MG63 (cell line): ENCODE measurements at regions not wholly inside any gene's neighbourhood (a gene's known extent, or its start where the extent isn't known, plus 50 kb on each side); places are given as distances from the start of the nearest gene placed in this dataset.

ENCODE experiments used
- DNase-seq: peaks from one replicate; pipeline ENCODE4 v3.0.0-alpha.2; 2020
- H3K27me3 ChIP-seq: fragments of 250-450 bp; sonication (Bioruptor Pico); 2 replicates; pipeline ENCODE4 v1.5.1; 2020; ENCODE audit warnings: mild to moderate bottlenecking, moderate library complexity
- H3K36me3 ChIP-seq: fragments of 250-450 bp; sonication (Bioruptor Pico); 2 replicates; pipeline ENCODE4 v1.5.1; 2020; ENCODE audit warnings: mild to moderate bottlenecking, moderate library complexity
- H3K4me3 ChIP-seq: fragments of 250-450 bp; sonication (Bioruptor Pico); 2 replicates; pipeline ENCODE4 v1.5.1; 2020; ENCODE audit warnings: mild to moderate bottlenecking, moderate library complexity
- H3K9me3 ChIP-seq: fragments of 250-450 bp; sonication (Bioruptor Pico); 2 replicates; pipeline ENCODE4 v1.5.1; 2020; ENCODE audit warnings: mild to moderate bottlenecking, moderate library complexity

DNA sequence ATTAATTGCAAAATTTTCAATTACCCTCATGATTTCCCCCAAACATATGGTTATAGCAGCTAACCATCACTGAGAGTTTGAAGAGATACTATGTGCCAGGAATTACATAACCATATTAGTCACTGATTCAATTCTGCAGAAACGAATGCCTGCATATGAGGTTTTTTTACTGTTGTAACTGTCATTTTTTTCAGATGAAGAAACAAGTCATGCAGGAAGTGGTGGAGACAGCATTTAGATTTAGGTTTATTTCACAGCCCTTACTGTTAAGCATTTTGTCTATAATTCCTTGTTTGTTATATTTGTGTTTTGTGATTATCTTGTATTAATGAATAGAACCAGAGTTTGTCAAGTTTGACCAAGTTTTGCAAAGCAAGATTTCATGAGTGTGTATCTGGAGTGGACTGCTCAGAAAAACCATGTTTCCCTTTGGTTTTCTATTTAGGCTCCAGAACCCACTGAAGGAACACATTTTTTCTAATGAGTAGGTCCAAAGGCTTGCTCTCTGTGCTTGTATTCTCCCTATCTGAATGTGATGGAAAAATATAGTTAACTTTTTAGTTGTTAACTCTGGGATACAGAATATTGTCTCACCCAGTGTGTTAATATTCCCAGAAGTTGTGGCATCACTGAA, 308.5 kb upstream of the ADAMTS5 start:
- H3K36me3 ChIP-seq, result peaks cover 3% of the 10 kb centered on the region; the same call in 1 of the 2 replicates
- DNase-seq, result no peak
- no peaks in the 10 kb centered on the region for H3K27me3 ChIP-seq
- H3K4me3 ChIP-seq, result no peak overlapping the region
- no peaks in the 10 kb centered on the region; the same call in 1 of the 2 replicates for H3K9me3 ChIP-seq

DNA sequence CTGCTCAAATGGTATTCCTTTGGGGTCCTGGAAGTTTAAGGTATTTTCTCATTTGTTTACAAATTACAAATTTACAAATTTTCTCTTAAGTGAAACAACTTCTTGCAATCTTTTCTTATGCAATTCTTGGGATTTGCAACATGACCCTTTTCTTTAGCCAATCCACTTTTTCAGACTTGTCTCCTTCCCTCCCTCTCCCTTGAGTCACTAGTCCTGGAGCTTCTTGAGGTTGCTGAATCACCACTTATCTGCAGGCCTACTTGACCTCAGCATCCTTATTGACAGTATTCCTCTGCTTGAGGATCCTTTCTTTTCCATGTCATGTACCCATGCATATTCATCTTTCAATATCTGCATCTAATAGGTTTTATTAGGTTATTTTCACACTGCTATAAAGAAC, 302.8 kb upstream of the ADAMTS5 start:
- H3K4me3 ChIP-seq, result no peak overlapping the region
- peaks cover 3% of the 10 kb centered on the region; the same call in 1 of the 2 replicates for H3K36me3 ChIP-seq
- no peaks in the 10 kb centered on the region for H3K27me3 ChIP-seq
- DNase-seq, result peak; percentile 38
- no peaks in the 10 kb centered on the region for H3K9me3 ChIP-seq

DNA sequence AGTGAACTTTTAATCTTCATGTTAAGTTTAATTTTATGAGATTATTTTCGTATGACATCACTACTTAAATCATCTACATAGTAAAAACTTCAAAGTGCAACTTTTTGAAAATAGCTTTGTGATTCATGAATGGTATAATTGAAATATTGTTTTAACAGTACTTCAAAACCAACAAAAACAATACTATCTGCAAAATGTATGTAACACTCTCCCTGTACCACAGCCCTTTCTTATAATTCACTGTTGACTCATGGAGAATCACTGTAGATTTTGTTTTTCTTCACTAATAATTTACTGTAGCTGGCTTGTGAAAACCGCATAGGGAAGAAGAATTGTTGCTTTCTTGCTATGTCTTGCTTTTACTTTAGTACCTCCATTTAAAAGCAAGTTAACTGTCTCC, 301.4 kb upstream of the ADAMTS5 start:
- peaks cover 3% of the 10 kb centered on the region; the same call in 1 of the 2 replicates for H3K36me3 ChIP-seq
- no peak for DNase-seq
- no peak overlapping the region for H3K4me3 ChIP-seq
- no peaks in the 10 kb centered on the region for H3K27me3 ChIP-seq
- no peaks in the 10 kb centered on the region for H3K9me3 ChIP-seq

DNA sequence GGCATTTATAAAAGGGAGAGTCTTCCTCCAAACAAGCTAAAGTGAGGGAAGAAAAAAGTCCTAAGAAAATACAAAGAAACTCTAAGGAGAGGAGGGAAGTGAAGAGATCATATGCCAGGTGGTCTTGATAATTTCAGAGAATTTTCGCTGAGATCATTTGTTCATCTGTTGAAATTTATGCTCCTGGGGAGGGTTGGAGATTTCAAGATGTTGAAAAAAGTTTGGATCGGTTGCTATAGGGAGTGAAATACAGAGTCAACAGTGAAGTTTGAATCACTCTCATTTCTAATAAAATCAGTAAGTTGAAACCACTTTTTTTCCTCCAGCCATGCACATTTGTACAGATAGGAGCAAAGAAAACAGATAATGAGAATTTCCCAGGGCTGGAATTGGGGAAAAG, 299.1 kb upstream of the ADAMTS5 start:
- H3K4me3 ChIP-seq, result no peak overlapping the region
- DNase-seq, result no peak
- H3K36me3 ChIP-seq, result no peaks in the 10 kb centered on the region
- H3K9me3 ChIP-seq, result no peaks in the 10 kb centered on the region
- no peaks in the 10 kb centered on the region for H3K27me3 ChIP-seq

DNA sequence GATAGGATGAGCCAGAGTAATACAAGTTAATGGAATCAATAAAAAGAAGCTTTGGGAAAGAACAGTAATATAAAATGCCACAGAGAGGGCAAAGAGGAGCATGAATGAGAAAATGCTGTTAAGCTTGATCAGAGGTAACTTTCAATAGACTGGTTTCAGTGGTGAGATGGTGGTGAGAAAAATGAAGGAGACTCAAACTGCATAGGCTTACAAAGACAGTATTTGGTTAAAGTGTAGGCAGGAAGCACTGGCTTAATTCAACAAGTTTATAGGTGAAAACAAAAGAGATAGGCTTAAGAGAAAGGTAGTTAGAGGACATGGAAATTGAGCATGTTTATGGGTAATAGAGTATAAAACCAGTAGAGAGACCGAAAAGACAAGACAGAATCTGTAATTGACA, 298.6 kb upstream of the ADAMTS5 start:
- Histone ChIP-seq H3K27me3 (no peaks in the 10 kb centered on the region), H3K36me3 (no peaks in the 10 kb centered on the region)
- DNase-seq, result no peak

DNA sequence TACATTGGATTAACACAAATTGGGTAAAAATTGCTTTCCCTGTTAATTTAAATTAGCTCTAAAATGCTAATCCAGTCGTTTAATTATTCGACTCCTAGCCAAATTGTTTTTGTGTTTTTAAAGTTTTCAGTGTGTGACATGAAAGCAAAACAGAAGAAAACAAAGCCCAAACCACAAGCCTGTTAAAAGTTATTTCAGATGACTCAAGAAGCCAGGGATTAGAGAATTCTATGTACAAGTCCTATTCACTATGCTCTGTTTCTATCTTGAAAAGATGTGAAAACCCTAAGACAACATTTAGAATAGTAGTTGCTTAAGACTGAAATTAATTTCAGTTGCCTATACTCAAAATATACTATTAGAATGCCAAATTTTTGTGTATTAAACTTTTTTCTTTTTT, 294.8 kb upstream of the ADAMTS5 start:
- DNase-seq, result no peak

More for the DNA sequence above, 298.6 kb upstream of the ADAMTS5 start:
- Histone ChIP-seq H3K9me3 (no peaks in the 10 kb centered on the region), H3K4me3 (no peak overlapping the region)

DNA sequence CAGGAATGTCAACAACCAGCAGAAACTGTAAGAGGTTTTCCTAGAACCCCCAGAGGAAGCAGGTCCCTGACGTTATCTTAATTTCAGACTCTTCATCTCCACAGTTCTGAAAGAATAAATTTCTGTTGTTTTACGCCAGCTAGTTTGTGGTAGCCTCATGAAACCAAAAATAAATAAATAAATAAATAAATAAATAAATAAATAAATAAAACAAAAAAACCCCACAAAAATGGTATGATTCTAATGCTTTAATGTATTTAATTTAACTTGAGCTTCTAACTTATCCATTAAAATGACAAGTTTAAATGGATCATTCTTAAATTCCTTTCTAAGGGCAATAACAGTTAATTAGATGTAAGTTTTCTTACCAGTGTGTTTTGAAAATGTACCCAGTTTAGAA, 293.8 kb upstream of the ADAMTS5 start:
- Histone ChIP-seq H3K36me3 (no peaks in the 10 kb centered on the region), H3K9me3 (no peaks in the 10 kb centered on the region), H3K4me3 (no peak overlapping the region), H3K27me3 (no peaks in the 10 kb centered on the region)
- DNase-seq, result no peak

More for the DNA sequence above, 294.8 kb upstream of the ADAMTS5 start:
- Histone ChIP-seq H3K36me3 (no peaks in the 10 kb centered on the region), H3K27me3 (no peaks in the 10 kb centered on the region), H3K4me3 (no peak overlapping the region), H3K9me3 (no peaks in the 10 kb centered on the region)

DNA sequence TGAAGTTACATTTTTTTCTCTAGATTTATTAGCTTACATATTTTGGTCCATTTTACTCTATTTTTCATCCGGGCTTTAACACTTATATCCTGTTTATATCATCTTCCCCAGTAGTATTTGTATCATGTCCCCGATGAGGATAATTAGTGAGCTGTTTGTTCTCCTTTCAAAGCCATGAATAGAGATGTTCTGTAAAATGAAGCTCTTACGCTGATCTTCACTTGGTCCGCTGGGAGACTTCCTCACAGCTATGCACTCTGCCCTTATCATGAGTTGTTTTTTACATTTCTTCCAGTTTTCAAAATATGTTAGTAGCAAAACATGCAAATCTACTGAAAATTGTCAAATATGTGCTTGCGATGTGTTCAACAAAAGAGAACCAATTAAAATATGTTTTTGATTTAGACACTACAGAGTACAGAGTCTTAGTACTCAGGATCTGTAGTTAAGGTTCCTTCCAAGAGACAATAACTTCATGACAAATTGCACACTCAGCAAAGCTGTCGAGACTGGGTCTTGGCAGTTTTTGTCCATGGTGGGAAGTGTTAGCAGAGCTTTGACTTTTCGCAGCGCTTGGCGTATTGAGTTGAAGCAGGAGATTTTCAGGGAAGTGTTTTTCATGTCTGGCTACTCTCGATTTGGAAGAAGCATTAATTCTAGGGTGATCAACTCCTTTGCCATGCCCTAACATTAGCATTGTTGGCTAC, 292.0 kb upstream of the ADAMTS5 start:
- Histone ChIP-seq H3K9me3 (no peaks in the 10 kb centered on the region), H3K4me3 (no peak overlapping the region), H3K36me3 (no peaks in the 10 kb centered on the region), H3K27me3 (no peaks in the 10 kb centered on the region)
- no peak for DNase-seq

DNA sequence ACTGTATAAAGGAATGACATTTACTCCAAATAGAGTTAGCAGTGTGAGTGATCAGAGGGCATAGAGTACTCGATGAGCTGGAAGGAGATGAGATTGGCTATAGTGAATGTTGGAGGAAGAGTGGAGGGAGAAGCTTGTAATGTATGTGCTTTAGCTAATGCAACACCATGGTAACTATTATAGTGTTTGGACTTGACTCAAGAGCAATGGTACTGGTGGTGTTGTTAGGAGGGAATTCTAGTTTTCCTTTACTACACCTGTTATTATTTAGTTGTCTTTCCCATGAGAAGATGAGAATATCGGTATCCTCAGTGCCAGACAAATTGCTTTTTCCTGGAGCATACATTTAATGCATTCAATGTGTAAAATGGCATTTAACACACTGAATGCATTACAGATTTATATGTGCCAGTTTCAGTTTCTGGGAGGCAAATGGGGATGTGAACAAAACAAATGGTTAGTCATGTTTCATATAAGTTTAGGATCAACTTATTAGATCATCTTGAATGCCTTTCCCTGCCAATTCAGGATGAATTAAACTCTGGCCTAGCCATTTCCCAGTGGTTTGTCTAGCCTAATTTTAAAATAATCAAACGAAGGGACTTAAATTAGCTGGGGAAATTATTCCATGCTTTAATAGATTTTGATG, 291.1 kb upstream of the ADAMTS5 start:
- no peaks in the 10 kb centered on the region for H3K36me3 ChIP-seq
- no peaks in the 10 kb centered on the region for H3K9me3 ChIP-seq
- no peak overlapping the region for H3K4me3 ChIP-seq
- DNase-seq, result no peak
- no peaks in the 10 kb centered on the region for H3K27me3 ChIP-seq

DNA sequence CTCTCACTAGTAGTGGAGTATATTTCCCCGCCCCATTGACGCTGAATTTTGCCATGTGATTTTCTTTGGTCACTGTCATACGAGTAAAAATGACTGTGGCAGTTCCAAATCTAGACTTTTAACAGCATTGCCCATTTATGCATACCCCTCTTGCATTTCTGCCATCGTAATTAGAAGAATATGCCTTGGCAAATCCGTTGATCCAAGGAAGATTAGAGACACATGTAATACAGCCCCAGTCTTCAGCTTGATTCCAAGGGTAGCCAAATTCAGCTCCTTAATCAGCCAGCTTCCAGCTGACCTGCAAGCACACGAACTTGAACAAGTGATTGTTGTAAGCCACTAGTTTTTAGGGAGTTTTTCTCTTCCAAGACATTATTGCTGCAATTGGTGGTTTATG, 290.3 kb upstream of the ADAMTS5 start:
- DNase-seq, result no peak
- 0 out of 2 replicates have a peak, but pooled peaks cover 2% of the 10 kb centered on the region for H3K9me3 ChIP-seq
- no peaks in the 10 kb centered on the region for H3K27me3 ChIP-seq
- no peaks in the 10 kb centered on the region for H3K36me3 ChIP-seq
- H3K4me3 ChIP-seq, result no peak overlapping the region

DNA sequence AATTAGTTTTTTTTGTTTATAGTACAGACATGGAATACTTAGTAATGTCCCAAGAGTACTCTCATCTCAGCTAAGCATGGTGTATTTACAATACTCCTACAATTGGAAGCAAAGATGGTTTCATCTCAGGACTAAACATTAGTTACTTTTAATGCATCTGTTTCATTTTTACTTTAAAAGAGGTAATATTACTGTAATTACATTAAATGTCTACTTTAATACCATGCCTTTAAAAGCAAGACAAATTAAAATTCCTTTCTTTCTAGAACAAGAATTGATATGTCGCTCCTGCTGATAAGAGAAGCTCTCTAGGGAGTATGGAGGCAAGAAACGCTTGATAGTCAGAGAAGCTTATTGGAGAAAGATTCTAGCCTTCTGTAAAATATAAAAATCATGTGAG, 284.9 kb upstream of the ADAMTS5 start:
- no peak overlapping the region for H3K4me3 ChIP-seq
- no peaks in the 10 kb centered on the region for H3K27me3 ChIP-seq
- H3K36me3 ChIP-seq, result no peaks in the 10 kb centered on the region
- 0 out of 2 replicates have a peak, but pooled peaks cover 2% of the 10 kb centered on the region for H3K9me3 ChIP-seq
- DNase-seq, result no peak

DNA sequence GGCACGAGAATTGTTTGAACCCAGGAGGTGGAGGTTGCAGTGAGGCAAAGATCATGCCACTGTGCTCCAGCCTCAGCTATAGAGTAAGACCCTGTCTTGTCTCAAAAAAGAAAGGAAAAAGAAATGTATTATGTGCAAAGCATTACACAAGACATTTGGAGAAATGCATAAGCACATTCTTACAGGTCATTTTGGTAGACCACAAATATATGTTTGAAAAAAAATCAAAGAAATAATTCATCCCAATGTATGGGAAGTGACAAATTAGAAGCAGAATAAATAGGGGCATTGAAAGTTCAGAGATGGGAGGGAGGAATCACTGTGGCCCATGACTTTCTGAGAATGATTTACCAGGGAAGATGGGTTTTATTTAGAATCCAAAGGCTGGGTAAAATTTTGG, 283.5 kb upstream of the ADAMTS5 start:
- Histone ChIP-seq H3K4me3 (no peak overlapping the region), H3K36me3 (no peaks in the 10 kb centered on the region), H3K9me3 (0 out of 2 replicates have a peak, but pooled peaks cover 2% of the 10 kb centered on the region), H3K27me3 (no peaks in the 10 kb centered on the region)
- no peak for DNase-seq

DNA sequence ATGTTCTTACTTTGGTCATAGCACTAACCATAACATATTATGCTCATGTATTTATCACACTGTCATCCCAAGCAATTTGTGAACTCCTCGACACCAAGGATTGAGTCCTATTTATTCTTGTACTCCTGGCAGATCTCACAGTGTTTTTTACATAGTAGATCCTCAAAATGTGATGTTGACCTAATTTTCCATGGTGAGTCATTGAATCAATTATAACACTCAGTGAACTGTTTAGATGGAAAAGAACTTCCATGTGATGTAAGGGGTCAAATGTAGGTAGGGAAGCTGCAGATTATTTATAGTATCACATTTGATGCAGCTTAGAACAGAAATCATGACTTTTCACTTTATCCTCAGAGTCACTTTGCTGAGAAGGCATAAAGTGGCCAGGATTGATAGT, 281.9 kb upstream of the ADAMTS5 start:
- no peaks in the 10 kb centered on the region for H3K27me3 ChIP-seq

DNA sequence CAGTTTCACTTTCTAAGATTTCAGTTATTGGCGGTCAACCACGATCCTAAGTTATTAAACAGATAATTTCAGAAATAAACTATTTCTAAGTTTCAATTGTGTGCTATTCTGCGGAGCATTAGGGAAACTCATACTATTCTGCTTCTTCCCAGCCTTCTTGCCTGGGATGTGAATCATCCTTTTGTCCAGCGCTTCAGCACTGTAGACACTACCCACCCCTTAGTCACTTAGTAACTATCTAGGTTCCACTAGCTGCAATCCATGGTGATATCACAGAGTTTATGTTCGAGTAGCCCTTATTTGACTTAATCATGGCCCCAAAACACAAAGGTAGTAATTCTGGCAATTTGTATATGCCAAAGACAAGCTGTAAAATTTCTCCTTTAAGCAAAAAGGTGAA, 279.9 kb upstream of the ADAMTS5 start:
- DNase-seq, result no peak
- Histone ChIP-seq H3K27me3 (no peaks in the 10 kb centered on the region), H3K9me3 (no peaks in the 10 kb centered on the region), H3K4me3 (no peak overlapping the region), H3K36me3 (no peaks in the 10 kb centered on the region)

More for the DNA sequence above, 281.9 kb upstream of the ADAMTS5 start:
- no peak overlapping the region for H3K4me3 ChIP-seq
- H3K9me3 ChIP-seq, result 0 out of 2 replicates have a peak, but pooled peaks cover 2% of the 10 kb centered on the region
- DNase-seq, result no peak
- no peaks in the 10 kb centered on the region for H3K36me3 ChIP-seq

DNA sequence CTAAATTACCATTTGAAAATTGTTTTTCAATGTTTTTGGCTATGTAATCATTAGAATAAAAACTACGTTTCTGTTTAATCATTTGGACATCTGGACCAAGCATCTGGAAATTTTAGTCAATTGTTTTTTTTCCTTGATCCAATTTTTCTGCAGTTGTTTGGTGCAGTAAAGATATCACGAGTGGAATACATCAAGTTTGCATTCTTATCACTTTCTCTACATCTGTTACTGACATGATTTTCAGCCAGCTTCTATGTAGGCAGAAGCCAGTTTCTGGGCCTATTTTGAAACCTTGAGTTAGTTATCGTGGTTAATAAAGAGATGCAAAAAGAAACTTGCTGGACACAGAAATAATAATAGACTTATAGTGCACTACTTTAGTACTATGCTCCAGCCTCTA, 277.9 kb upstream of the ADAMTS5 start:
- H3K36me3 ChIP-seq, result no peaks in the 10 kb centered on the region
- H3K27me3 ChIP-seq, result no peaks in the 10 kb centered on the region
- no peak for DNase-seq
- no peak overlapping the region for H3K4me3 ChIP-seq
- H3K9me3 ChIP-seq, result no peaks in the 10 kb centered on the region

DNA sequence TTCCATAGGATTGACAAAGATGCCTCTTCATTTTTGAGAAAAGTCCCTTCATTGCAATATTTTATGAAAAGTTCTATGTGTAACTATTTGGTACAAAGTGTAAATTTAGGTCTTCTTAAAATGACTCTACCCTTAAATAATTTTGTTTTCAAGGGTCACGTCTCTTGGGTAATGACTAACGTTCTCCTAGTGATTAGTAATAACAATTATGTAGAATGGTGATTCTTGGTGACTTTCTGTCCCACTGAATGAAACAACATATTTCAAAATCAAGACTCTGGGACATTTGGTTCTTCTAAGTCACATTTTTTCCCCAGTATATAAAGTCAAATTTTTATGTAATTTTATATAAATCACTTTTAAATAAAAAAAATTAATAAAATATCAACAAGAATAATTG, 277.5 kb upstream of the ADAMTS5 start:
- H3K27me3 ChIP-seq, result no peaks in the 10 kb centered on the region
- DNase-seq, result no peak

DNA sequence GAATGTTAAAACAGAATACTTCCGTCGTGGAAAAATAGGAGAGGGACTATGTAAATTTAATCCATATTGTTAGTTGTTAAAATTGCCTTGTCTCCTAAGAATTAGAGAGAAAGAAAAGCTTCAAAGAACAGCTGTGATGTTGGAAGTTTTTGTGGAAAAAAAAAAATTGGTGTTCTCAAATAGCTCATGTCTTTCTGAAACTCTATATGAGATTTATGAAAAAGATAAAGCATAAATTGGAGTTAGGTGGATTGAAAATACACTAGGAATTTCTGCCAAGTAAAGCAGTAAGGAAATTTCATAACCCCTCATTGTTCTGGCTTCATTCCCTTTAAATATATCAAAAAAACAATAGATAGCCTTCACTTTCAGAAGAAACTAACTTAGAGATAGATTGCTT, 274.0 kb upstream of the ADAMTS5 start:
- no peaks in the 10 kb centered on the region for H3K27me3 ChIP-seq

More for the DNA sequence above, 277.5 kb upstream of the ADAMTS5 start:
- no peaks in the 10 kb centered on the region for H3K36me3 ChIP-seq
- no peak overlapping the region for H3K4me3 ChIP-seq
- H3K9me3 ChIP-seq, result no peaks in the 10 kb centered on the region

More for the DNA sequence above, 274.0 kb upstream of the ADAMTS5 start:
- Histone ChIP-seq H3K9me3 (no peaks in the 10 kb centered on the region), H3K36me3 (no peaks in the 10 kb centered on the region), H3K4me3 (no peak overlapping the region)
- DNase-seq, result no peak
